Vagina (tissue), 2 donors: ENCODE measurements at regions not wholly inside any gene's neighbourhood (a gene's known extent, or its start where the extent isn't known, plus 50 kb on each side); places are given as distances from the start of the nearest gene placed in this dataset.

ENCODE experiments used
- CTCF ChIP-seq, 3 experiments: fragments of 450-650 bp in 2 of 3; fragments of 200-600 bp in 1 of 3; sonication (generic) in 1 of 3; IDR thresholded peaks; one replicate each; pipeline ENCODE4 v1.5.1; 2017 to 2019; ENCODE audit warnings: antibody characterized with exemption in 3 of 3, mild to moderate bottlenecking in 2 of 3, moderate library complexity in 2 of 3
- POLR2AphosphoS5 ChIP-seq, 2 donors: sonication (generic); formaldehyde crosslinking; IDR thresholded peaks; one replicate each; pipeline ENCODE4 v1.9.0; 2017; ENCODE audit warnings: antibody characterized with exemption in 2 of 2, mild to moderate bottlenecking in 2 of 2, low read depth in 1 of 2; ENCODE audit not compliant: insufficient read depth in 1 of 2

GRCh38 chr10:130956251-130956650 lies 355.3 kb downstream of the TCERG1L start:
- TF ChIP-seq CTCF (IDR thresholded peaks at IDR 0.05) = no peak
- no peak for TF ChIP-seq POLR2AphosphoS5 (IDR thresholded peaks at IDR 0.05; ENCODE audit: insufficient read depth in 1 of 2, low read depth in 1 of 2)
